ENCODE measurements at regions not wholly inside any gene's neighbourhood (a gene's known extent, or its start where the extent isn't known, plus 50 kb on each side); places are given as distances from the start of the nearest gene placed in this dataset.

- no peaks in the 10 kb centered on the region for H3K4me1 ChIP-seq
- DNase-seq: no peak
- ATAC-seq: no peak
- H3K36me3 ChIP-seq: no peaks in the 10 kb centered on the region
- intact Hi-C loops (cut with DNase I): no loop called here
- WGBS, 2 donors: 84 to 86% methylated on average over 4 of the region's 4 CpGs
- H3K27ac ChIP-seq: no peak overlapping the region
- no peak overlapping the region for H3K4me3 ChIP-seq
- no peak for TF ChIP-seq CTCF (IDR thresholded peaks at IDR 0.05)
- peaks cover 0 to 11% (median 0%) of the 10 kb centered on the region in 7 donors for H3K27me3 ChIP-seq
- H3K9me3 ChIP-seq: peaks cover 0 to 26% (median 19%) of the 10 kb centered on the region in 11 donors
Observed at GRCh38 chr2:11057031-11057430, 98.2 kb upstream of the SLC66A3 start.

DNA sequence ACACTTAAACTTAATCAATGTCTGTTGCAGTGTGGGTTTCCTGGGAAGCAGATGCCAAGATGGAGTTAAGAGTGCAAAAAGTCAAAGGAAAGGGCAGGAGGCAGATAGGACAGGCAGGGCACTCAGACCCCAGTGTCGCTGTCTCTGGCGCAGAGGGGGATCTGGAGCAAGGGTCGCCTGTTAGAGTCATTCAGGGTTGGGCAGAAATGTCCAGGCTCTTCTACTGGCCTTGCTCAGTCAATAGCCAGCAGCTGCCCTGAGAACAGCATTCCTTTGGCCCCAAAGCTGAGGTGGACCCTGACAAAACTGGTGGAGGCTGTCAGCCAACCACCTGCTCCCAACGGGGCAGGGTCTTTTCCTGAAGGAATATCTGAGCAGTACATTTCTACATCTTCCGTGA, 97.1 kb upstream of the SLC66A3 start:
- intact Hi-C loops (cut with DNase I): no loop called here
- H3K9me3 ChIP-seq: peaks cover 0 to 32% (median 21%) of the 10 kb centered on the region in 11 donors
- no peak overlapping the region for H3K27ac ChIP-seq
- DNase-seq (no peak), ATAC-seq (no peak)
- no peaks in the 10 kb centered on the region for H3K4me1 ChIP-seq
- no peak for TF ChIP-seq CTCF (IDR thresholded peaks at IDR 0.05)
- H3K27me3 ChIP-seq: peaks cover 0 to 11% (median 0%) of the 10 kb centered on the region in 7 donors
- H3K36me3 ChIP-seq: no peaks in the 10 kb centered on the region
- WGBS, 2 donors: 76 to 84% methylated on average over 5 of the region's 5 CpGs
- H3K4me3 ChIP-seq: no peak overlapping the region

- DNase-seq: no peak
- peaks cover 0 to 24% (median 4%) of the 10 kb centered on the region in 7 donors for H3K27me3 ChIP-seq
- H3K27ac ChIP-seq: no peak overlapping the region
- no peaks in the 10 kb centered on the region for H3K4me1 ChIP-seq
- 81 to 82% methylated on average over 3 of the region's 3 CpGs for WGBS, 2 donors
- intact Hi-C loops (cut with DNase I): no loop called here
- TF ChIP-seq CTCF (IDR thresholded peaks at IDR 0.05): no peak
- H3K4me3 ChIP-seq: no peak overlapping the region
- no peak for ATAC-seq
- H3K36me3 ChIP-seq: no peaks in the 10 kb centered on the region
- peaks cover 0 to 33% (median 21%) of the 10 kb centered on the region in 11 donors for H3K9me3 ChIP-seq
Observed at GRCh38 chr2:11060376-11061169, 94.7 kb upstream of the SLC66A3 start.

GRCh38 chr2:11065833-11066485, 89.3 kb upstream of the SLC66A3 start:
- no peak overlapping the region for H3K27ac ChIP-seq
- no peak for TF ChIP-seq CTCF (IDR thresholded peaks at IDR 0.05)
- intact Hi-C loops (cut with DNase I): no loop called here
- H3K36me3 ChIP-seq: no peaks in the 10 kb centered on the region
- H3K9me3 ChIP-seq: peaks cover 0 to 23% (median 12%) of the 10 kb centered on the region in 11 donors
- H3K4me3 ChIP-seq: no peak overlapping the region
- ATAC-seq (no peak), DNase-seq (no peak)
- WGBS, 2 donors: 49% methylated on average over 12 of the region's 12 CpGs
- H3K27me3 ChIP-seq: peaks cover 0 to 29% (median 8%) of the 10 kb centered on the region in 7 donors
- no peaks in the 10 kb centered on the region for H3K4me1 ChIP-seq

Data from heart right ventricle (tissue), 16 donors.